GM12875 (cell line): ENCODE measurements at regions not wholly inside any gene's neighbourhood (a gene's known extent, or its start where the extent isn't known, plus 50 kb on each side); places are given as distances from the start of the nearest gene placed in this dataset.

Source experiments
- H3K4me3 ChIP-seq: one replicate; pipeline ENCODE4 v1.5.1; 2011; ENCODE audit warnings: low read depth, low read length, control low read depth
- CTCF ChIP-seq: IDR thresholded peaks from 2 replicates; pipeline ENCODE4 v1.5.1; 2011; ENCODE audit warnings: low read depth, mild to moderate bottlenecking, control low read depth, inconsistent platforms, low read length, moderate library complexity, borderline replicate concordance; ENCODE audit not compliant: insufficient read depth

GRCh38 chr12:107888789-107889188 is 114.3 kb downstream of the ASCL4 start:
- H3K4me3 ChIP-seq, result no peak overlapping the region
- no peak for TF ChIP-seq CTCF

GRCh38 chr12:107891967-107892366 is 117.5 kb downstream of the ASCL4 start:
- H3K4me3 ChIP-seq, result no peak overlapping the region
- TF ChIP-seq CTCF, result peak; percentile 25; the same call in 1 of the 2 replicates

GRCh38 chr12:107894589-107894988 is 120.1 kb downstream of the ASCL4 start:
- no peak for TF ChIP-seq CTCF
- no peak overlapping the region for H3K4me3 ChIP-seq

- no peak for TF ChIP-seq CTCF
Observed at GRCh38 chr12:107895966-107896365, 121.5 kb downstream of the ASCL4 start.

GRCh38 chr12:107900588-107900987 is 126.1 kb downstream of the ASCL4 start:
- no peak overlapping the region for H3K4me3 ChIP-seq
- TF ChIP-seq CTCF, result no peak

More at GRCh38 chr12:107895966-107896365, 121.5 kb downstream of the ASCL4 start:
- no peak overlapping the region for H3K4me3 ChIP-seq

- peak overlapping the region; percentile 50 for H3K4me3 ChIP-seq
- no peak for TF ChIP-seq CTCF
Observed at GRCh38 chr12:107903341-107904061, 129.0 kb downstream of the ASCL4 start.

- TF ChIP-seq CTCF, result no peak
Observed at GRCh38 chr12:107906707-107907106, 132.2 kb downstream of the ASCL4 start.

More at GRCh38 chr12:107906707-107907106, 132.2 kb downstream of the ASCL4 start:
- H3K4me3 ChIP-seq, result no peak overlapping the region
